Body of pancreas (tissue), 4 donors: ENCODE measurements at regions not wholly inside any gene's neighbourhood (a gene's known extent, or its start where the extent isn't known, plus 50 kb on each side); places are given as distances from the start of the nearest gene placed in this dataset.

Experiments
- POLR2A ChIP-seq, 3 donors: fragments of 450-650 bp; IDR thresholded peaks; one replicate each; pipeline ENCODE4 v1.6.1; 2016; ENCODE audit warnings: antibody characterized with exemption in 3 of 3, mild to moderate bottlenecking in 2 of 3
- TF ChIP-seq, protein P1 (sequence below), 7 experiments: fragments of 450-650 bp in 4 of 7; fragments of 200-600 bp in 3 of 7; sonication (generic) in 3 of 7; IDR thresholded peaks; one replicate each; pipeline ENCODE4 v1.5.1; 2016 to 2019; ENCODE audit warnings: antibody characterized with exemption in 7 of 7

DNA sequence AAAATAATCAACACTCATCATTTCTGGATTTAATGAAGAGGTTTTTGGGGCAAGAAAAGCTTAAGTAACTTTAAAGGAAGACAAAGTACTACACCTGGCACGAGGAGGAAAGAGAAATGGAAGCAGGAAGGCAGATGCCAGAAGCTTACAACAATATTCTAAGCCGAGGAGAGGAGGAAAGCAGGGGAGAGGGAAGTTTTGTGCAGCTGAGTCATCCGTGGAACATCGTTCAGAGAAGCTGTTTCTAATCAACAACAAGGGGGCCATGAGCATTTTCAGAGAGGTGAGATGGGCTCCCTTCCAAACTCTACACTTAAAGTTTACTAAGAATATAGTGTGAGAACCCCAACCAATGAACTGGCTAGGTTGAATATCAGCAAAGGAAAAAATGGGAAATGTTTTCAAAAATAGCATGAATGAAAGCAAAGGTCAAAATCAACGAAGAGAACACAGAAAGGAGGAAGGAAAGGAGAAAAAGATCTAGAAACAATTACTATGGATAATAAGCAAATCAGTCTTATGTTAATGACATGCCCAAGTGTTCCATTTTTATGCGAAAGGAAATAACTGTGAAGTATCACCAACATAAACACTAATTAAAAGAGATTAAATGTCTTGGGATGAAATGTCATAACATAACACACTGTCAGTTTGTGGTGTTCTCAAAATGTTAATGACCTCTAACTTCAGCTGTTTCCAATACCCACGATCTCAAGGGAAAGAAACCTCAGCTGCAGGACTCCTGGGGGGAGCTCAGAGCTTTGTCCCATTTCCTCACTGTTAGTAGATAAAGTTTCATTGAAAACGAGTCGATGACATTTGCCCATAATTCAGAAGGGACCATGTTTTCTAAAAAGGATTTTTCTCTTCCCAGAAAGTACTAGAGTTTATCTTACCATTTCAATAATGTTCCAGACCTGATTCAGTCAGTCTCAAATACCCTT lies 203.4 kb upstream of the STXBP5 start:
- TF ChIP-seq, protein P1, sequence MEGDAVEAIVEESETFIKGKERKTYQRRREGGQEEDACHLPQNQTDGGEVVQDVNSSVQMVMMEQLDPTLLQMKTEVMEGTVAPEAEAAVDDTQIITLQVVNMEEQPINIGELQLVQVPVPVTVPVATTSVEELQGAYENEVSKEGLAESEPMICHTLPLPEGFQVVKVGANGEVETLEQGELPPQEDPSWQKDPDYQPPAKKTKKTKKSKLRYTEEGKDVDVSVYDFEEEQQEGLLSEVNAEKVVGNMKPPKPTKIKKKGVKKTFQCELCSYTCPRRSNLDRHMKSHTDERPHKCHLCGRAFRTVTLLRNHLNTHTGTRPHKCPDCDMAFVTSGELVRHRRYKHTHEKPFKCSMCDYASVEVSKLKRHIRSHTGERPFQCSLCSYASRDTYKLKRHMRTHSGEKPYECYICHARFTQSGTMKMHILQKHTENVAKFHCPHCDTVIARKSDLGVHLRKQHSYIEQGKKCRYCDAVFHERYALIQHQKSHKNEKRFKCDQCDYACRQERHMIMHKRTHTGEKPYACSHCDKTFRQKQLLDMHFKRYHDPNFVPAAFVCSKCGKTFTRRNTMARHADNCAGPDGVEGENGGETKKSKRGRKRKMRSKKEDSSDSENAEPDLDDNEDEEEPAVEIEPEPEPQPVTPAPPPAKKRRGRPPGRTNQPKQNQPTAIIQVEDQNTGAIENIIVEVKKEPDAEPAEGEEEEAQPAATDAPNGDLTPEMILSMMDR (IDR thresholded peaks at IDR 0.05): no peak
- TF ChIP-seq POLR2A (IDR thresholded peaks at IDR 0.05): no peak
